Cardiac fibroblast (primary cell): ENCODE measurements at regions not wholly inside any gene's neighbourhood (a gene's known extent, or its start where the extent isn't known, plus 50 kb on each side); places are given as distances from the start of the nearest gene placed in this dataset.
A peak's percentile ranks its signal among the peaks of the same experiment; 100 is the strongest.

Experiments
- DNase-seq, 2 donors: peaks; one replicate each; pipeline versions ENCODE4 v3.0.0 to v3.0.0-alpha.2; 2010; ENCODE audit warnings: low read depth in 2 of 2
- H3K4me3 ChIP-seq, 2 donors: replicated peaks in 1 of 2; 1 replicate in 1 of 2; 2 replicates in 1 of 2; pipeline ENCODE4 v1.5.1; 2011; ENCODE audit warnings: low read depth in 2 of 2, low read length in 2 of 2, mild to moderate bottlenecking in 2 of 2, moderate library complexity in 1 of 2
- CTCF ChIP-seq: IDR thresholded peaks from one replicate; pipeline ENCODE4 v1.5.1; 2011; ENCODE audit warnings: low read depth, mild to moderate bottlenecking, low read length, inconsistent platforms

DNA sequence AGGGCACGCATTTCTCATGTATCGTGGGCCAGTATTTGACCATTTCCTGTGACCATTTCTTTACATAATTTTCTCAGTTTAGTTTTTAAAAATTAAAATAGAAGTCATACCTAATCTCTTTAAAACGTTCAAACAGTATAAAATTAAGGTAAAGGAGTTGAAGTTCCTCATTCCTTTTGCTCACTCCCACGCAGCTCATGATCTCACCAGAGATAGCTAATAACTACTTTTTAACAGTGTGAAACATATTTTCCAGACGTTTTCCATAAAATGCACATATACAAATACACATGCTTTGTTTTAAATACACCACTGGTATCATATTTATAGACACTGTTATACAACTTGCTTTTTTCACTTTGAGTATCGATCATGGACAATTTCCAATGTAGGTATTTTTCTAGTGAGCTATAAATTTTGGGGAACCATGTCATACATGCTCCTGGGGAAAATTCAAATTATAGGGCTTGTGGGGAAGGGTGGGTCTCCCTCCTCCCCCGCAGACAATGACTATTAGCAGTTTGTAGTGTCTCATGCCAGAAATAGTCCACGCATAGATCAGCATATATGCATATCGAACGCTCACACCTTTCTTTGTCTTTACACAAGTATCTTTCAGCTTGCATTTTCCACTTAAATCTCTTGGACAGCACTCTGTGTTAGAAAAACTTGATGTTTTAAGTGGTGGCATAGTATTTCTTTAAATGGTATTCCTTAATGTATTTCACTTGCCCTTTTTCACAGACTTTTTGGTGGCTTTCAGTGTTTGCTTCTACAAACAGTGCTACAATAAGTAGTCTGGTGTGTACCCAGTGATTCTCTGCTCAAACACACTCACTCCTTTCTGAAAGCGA is 145.5 kb upstream of the ZNF217 start:
- H3K4me3 ChIP-seq, result no peak overlapping the region
- peak in 1 of 2 donors; percentile 36 for DNase-seq
- TF ChIP-seq CTCF, result no peak

DNA sequence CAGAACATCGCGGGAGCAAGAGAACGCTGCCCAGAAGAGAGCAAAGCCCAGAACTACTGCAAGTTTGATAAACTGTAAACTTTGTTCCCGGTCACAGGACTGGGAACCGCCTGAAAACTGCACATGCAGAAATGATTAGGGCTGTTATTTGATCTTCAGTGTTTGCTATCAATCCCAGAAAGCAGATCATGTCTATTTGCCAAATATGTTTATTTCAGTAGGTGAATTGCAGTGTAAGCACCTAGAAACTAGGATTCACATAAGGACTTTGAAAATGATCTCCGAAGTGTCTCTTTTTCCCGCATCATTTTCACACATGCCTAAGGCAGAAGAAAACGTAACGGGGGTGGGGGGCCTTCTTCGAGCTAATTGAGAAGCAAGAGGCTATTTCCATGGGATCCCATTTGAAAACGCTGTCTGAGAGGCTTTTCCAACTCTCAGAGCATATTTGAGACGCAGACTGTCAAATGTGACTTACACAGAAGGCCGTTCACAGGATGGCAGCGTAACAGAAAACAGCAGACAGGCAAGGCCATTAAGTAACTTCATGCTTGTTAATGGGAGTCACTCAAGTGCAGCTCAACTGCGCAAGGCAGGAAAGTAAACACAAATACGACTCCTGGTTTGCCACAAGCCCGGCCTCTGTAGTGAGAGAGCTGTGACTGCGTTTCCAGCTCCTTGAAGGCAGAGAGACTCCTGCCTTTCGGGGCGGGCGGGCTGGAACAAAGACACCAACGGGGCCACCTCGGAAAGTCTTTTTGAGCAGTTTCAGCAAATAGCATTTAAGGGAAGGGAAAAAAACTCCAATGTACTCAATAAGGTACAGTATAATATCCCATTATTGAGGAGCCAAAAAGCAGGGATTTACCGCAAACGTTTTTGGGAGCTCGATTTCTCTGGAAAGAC is 144.7 kb upstream of the ZNF217 start:
- H3K4me3 ChIP-seq, result no peak overlapping the region
- TF ChIP-seq CTCF, result no peak
- peak; percentile 87 to 92 for DNase-seq

DNA sequence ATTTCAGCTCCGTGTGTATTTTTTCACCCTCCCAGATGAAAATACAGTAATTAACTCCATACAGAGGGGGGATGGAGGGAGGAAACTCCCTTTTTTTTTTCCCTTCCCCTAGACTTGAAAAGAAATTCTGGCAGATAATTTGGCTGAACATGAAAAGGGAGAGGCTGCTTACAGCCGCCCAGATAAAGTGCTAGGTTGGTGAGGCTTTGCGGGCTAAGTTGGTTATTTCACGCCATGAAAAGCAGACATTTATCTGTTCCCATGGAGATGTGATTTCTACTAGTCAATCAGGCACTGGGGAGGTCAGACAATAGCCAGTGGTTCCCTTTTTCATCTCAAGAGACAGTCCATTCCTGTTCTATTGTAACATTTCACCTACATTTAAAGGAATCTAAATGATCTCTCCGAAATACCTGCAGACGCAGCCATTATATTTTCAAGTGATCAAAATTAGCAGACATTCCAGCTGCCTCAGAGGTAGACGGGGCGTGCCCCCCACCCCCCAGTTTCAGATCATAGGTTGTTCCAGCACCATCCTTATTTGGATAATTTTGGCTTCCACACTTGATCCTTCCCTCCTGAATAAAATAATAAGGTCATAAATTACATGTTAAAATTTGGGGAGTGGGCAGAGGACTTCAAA is 143.9 kb upstream of the ZNF217 start:
- peak in 1 of 2 donors; percentile 21 for DNase-seq
- H3K4me3 ChIP-seq, result no peak overlapping the region
- no peak for TF ChIP-seq CTCF

DNA sequence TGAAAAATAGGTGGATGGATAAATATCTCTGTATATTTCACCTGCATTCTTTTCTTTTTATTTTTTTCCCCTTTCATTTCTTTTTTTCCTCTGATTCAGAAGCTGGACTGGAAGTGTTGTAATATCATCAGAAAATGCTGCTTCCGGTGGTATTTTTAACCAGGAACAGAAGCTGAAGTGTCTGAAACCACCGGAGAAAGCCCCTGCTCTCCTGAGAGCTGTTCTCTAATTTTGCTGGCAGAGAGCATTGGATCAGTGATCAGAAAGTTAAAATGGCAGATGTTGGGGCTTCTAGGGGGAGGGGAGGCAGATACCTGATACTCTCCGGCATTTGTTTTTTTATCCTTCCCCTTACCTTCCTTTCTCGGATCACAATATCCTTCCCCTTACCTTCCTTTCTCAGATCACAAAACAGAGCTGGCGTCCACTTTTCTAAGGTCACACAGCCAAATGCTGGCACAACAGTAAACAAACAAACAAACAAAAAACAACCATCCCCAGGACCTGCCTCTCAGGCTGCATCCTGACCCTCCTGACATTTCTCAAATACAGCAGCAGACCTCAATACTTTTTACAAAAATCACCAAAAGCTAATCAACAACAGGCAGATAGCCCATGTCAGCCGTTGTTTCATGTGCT is 143.2 kb upstream of the ZNF217 start:
- DNase-seq, result peak; percentile 59 to 77
- H3K4me3 ChIP-seq, result no peak overlapping the region
- no peak for TF ChIP-seq CTCF

- no peak overlapping the region for H3K4me3 ChIP-seq
- no peak for TF ChIP-seq CTCF
- peak in 1 of 2 donors; percentile 23 for DNase-seq
Measured at GRCh38 chr20:53736122-53736756, 142.6 kb upstream of the ZNF217 start.
